ENCODE measurements at regions not wholly inside any gene's neighbourhood (a gene's known extent, or its start where the extent isn't known, plus 50 kb on each side); places are given as distances from the start of the nearest gene placed in this dataset.

DNA sequence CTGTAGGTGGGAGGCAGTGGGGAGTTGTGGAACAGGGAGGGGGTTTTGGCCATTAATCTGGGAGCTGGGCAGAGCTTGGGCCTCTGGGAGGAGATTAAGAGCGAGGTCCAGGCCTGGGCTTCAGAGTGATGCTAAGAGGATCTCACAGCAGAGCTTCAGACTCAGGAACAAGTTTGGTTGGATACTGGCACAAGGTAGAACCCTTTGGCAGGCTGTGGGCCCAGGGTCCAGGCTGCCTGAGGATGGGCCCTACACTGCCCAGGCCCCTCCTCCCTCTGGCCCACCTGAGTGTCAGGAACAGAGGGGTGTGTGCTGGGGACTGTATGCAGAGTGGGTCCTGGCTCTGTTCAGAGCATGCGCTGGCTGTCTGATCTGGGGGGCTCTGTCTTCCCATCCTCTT is 334.9 kb downstream of the CYP26B1 start:
- DNase-seq (ENCODE audit: low read depth in 2 of 2), result no peak

- no peak for DNase-seq (ENCODE audit: low read depth in 2 of 2)
Measured at GRCh38 chr2:71811726-71812125, 335.9 kb downstream of the CYP26B1 start.

- no peak for DNase-seq (ENCODE audit: low read depth in 2 of 2)
Measured at GRCh38 chr2:71811157-71811556, 336.5 kb downstream of the CYP26B1 start.

DNA sequence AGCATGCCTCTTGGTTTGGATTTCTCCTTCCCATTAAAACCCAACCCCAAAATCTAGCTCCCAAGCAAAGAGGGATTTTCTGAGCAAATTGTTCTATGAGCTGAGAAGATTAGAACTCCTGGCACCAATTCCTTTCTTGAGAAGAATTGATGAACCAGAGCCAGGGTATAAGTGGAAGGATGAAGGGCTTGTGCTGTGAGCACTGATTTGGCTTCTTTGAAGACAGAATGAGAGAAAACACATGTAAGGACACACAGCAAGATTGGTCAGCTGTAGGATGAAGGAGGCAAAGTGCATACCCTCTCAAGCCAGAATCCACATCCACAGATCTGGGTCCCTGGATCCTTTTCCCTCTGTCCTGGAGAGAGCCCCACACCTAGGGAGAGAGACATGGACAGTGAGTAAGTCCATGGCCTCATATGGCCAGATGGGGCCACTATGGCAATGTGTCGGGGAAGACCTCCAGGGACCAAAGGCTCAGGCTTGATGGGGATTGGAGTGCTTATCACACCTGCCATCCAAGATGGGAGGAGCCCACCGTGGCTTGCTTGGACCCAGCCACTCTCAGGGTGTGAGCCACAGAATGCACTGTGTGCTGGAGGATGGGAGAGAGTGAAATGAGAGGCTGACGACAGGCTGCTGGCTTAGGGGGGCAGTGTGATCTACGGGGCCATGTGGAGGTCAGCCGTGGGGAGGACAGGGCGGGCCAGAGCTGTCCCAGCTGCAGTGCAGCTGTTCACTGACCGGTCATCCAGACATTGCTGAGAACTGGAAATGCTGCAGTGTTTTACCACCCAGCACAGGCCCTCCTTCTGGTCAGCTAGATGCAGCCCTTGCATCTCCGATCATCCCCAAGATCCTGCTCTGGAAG is 339.8 kb downstream of the CYP26B1 start:
- DNase-seq (ENCODE audit: low read depth in 2 of 2), result no peak

- no peak for DNase-seq (ENCODE audit: low read depth in 2 of 2)
Measured at GRCh38 chr2:71806432-71806831, 341.2 kb downstream of the CYP26B1 start.

DNA sequence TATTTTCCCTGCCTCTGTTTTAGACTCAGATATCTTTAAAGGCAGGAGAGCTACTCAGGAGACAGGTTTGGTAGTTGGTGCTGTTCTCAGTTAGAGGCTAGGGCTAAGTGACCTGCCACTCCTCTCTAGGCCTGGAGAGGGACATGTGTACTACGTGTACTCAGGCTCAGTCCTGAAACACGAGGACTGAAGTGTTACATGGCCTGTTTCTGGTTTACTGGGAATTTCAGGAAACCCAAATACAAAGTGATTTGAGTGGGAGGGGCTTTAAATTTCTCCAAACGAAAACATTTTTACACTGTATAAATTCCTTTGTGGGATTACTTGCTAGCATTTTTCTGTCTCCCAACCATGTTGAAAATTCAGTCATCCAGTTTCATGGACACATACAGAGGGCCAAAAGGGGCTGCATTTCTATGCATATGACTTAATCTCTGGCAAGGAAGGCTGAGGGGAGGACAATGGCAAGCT is 343.3 kb downstream of the CYP26B1 start:
- no peak for DNase-seq (ENCODE audit: low read depth in 2 of 2)

GRCh38 chr2:71803398-71803797 is 344.3 kb downstream of the CYP26B1 start:
- no peak for DNase-seq (ENCODE audit: low read depth in 2 of 2)

GRCh38 chr2:71802556-71802955 is 345.1 kb downstream of the CYP26B1 start:
- DNase-seq (ENCODE audit: low read depth in 2 of 2), result no peak

DNA sequence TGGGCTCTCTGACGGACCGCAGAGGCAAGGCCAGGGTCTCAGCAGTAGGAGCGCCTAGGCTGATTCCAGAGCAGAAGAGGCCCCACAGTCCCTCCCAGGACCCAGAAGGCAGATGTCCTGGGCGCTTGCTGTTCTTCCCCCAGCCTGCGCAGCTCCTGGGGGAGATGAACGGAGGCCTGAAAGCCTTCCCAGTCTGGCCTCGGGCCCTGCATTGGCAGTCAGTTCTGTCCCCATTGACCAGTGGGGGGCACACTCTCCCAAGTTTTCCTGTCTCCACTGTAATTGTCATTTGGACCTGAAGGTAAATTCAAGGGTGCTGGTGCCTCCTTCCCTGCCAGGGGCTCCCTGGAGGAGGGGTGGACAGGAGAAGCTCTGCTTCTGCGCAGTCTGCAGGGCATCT is 345.7 kb downstream of the CYP26B1 start:
- DNase-seq (ENCODE audit: low read depth in 2 of 2), result no peak

GRCh38 chr2:71801556-71801955 is 346.1 kb downstream of the CYP26B1 start:
- no peak for DNase-seq (ENCODE audit: low read depth in 2 of 2)

DNA sequence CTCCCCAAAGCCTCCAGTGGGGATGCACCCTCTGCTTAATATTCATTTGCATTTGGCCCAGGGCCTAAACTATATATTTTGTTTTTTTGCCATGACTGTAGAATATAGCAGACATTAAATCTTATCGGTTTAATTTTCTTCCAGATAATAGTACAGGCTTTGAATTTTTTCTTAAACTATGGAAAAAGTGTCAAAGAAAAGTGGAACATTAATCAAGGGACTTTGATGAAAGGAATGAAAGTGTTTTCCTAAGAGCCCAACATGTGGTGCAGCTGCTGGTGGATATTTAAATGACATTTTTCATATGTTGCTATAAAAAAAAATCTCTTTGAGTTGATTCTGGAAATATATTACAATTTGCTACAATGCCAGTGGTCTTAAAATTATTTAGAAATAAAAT is 346.8 kb downstream of the CYP26B1 start:
- DNase-seq (ENCODE audit: low read depth in 2 of 2), result no peak

- DNase-seq (ENCODE audit: low read depth in 2 of 2), result no peak
Measured at GRCh38 chr2:71800106-71800809, 346.9 kb downstream of the DYSF start.

GRCh38 chr2:71799013-71799575 is 345.7 kb downstream of the DYSF start:
- DNase-seq (ENCODE audit: low read depth in 2 of 2), result no peak

GRCh38 chr2:71798266-71799012 is 345.1 kb downstream of the DYSF start:
- DNase-seq (ENCODE audit: low read depth in 2 of 2), result no peak

DNA sequence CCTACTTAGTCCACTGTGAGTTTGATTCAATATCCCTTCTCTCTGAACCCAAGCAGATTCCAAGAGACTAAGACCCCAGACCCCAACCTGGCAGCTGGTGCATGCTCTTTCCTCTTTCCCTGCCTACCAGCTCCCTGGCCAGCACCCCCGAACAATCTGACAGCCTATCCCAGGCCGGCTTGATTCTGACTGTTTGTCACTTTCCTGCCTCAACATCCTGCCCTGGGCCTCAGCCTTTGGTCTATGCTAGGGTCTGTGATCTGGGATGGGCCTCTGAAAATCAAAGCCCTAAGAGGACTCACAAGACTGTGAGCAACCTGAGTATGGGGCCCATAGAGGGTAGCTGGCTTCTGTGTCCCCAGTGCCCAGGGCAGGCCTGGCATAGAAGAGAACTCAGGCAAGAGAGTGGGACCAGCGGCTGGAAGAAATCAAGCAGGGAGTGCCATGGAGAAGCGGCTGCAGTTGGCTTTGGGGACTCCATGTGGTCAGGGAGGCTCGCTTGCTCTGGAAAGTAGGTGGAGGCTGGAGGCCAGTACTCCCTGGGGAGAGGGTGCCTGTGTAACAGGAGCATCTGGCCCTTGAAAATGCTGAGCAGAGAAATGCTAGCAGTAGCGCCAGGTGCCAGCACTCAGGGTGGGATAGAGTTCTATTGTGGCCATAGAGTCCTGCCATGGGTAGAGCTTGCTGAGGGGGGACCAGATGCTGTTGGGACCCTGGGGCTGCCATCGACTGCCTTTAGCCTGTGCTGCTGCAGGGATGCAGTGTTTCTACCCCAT is 343.9 kb downstream of the DYSF start:
- DNase-seq (ENCODE audit: low read depth in 2 of 2), result no peak

DNA sequence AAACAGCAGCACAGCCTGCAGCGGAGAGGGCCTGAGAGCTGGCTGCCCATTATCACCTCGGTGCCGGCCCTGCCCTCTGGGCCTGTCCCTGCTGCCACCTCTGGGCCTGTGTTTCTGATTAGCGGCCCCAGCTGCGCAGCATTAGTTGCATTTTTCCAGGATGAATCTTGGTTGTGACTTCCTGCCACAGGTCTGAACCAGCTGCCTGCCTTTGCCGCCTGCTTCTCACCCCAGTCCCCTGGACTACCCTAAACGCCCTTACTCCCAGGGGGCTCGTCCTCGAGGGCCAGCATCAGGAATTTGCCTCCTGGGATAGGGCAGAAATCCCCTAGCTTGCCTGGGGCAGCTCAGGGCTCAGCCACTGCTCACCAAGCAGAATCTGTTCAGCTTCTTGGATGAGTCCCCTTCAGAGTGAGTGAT is 342.8 kb downstream of the DYSF start:
- DNase-seq (ENCODE audit: low read depth in 2 of 2), result no peak

DNA sequence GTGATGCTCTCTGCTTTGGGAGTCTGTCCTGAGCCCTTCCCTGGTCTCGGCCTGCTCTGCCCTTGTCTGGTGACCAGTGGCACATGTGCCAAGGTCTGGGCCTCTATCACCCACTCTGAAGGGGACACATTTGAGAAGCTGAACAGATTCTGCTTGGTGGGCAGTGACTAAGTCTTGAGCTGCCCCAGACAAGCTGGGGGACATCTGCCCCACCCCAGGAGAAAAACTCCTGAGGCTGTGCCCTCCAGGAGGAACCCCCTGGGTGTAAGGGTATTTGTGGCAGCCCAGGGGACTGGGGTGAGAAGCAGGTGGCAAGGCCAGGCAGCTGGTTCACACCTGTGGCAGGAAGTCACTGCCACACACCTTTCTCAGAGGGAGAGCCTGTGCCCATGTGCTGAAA is 342.1 kb downstream of the DYSF start:
- DNase-seq (ENCODE audit: low read depth in 2 of 2), result no peak

GRCh38 chr2:71794611-71795010 is 341.2 kb downstream of the DYSF start:
- DNase-seq (ENCODE audit: low read depth in 2 of 2), result no peak

- DNase-seq (ENCODE audit: low read depth in 2 of 2), result no peak
Measured at GRCh38 chr2:71793926-71794325, 340.6 kb downstream of the DYSF start.

DNA sequence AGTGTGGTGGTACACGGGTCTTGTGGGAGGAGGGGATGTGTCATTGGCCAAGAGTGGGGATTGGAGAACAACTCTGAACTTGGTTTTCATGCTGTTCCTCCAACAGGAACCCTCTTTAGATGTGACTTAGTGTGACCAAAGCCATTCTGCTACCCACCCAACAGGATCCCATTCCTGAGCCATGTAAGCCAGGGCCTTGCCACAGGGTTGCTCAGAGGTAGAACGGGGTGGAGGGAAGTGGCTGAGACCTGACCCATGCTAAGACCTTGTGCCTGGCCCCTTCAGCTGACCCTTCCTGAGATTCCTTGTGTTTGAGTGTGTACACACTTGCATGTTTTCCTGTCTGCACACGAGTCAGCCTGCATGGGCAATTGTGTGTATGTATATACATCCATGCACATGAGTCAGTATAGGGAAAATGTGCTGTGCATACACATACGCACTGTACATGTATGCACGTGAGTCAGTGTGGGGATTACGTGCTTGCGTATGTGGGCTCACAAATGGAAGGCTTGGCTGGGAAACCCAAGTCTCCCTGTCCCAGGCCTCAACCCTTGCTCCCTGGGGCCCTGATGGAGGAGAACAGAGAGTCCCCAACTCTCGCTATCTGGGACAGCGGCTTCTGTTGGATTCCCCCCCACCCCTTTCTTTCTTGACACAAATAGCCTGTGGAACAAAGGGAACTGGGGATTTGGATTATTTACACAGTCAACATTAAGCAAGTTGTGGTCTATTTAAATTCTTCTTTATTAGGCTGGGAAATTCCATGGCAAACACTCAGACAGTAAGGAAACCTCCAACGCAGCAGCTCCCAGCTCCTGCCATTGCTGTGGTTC is 339.8 kb downstream of the DYSF start:
- DNase-seq (ENCODE audit: low read depth in 2 of 2), result no peak

Measured in stimulated activated CD8-positive, alpha-beta memory T cell treated with anti-CD3 and anti-CD28 coated beads, Interleukin-7, amount 100 ng/mL, for 1 hour (primary cell).